BLaER1 treated with 17β-estradiol and CSF1 and Interleukin-3, amounts not matched to agents 10 nM and 100 nM (cell line): ENCODE measurements at regions not wholly inside any gene's neighbourhood (a gene's known extent, or its start where the extent isn't known, plus 50 kb on each side); places are given as distances from the start of the nearest gene placed in this dataset.

ENCODE experiments used
- H3K27ac ChIP-seq, 11 experiments: shearing (Covaris generic); formaldehyde crosslinking; 2 replicates each; pipeline ENCODE4 v1.8.1; 2022
- H3K27me3 ChIP-seq, 11 experiments: shearing (Covaris generic); formaldehyde crosslinking; 2 replicates each; pipeline ENCODE4 v1.8.1; 2022
- H3K36me3 ChIP-seq, 11 experiments: shearing (Covaris generic); formaldehyde crosslinking; 2 replicates each; pipeline ENCODE4 v1.8.1; 2022
- H3K4me1 ChIP-seq, 10 experiments: shearing (Covaris generic); formaldehyde crosslinking; 2 replicates each; pipeline ENCODE4 v1.8.1; 2022
- H3K4me2 ChIP-seq, 11 experiments: shearing (Covaris generic); formaldehyde crosslinking; 2 replicates each; pipeline ENCODE4 v1.8.1; 2022
- H3K4me3 ChIP-seq, 10 experiments: shearing (Covaris generic); formaldehyde crosslinking; 2 replicates each; pipeline ENCODE4 v1.8.1; 2022
- H3K9ac ChIP-seq, 11 experiments: shearing (Covaris generic); formaldehyde crosslinking; 2 replicates each; pipeline ENCODE4 v1.8.1; 2022
- H3K9me3 ChIP-seq, 11 experiments: shearing (Covaris generic); formaldehyde crosslinking; replicated peaks in 1 of 11; 2 replicates each; pipeline ENCODE4 v1.8.1; 2022
- H4K20me1 ChIP-seq, 11 experiments: shearing (Covaris generic); formaldehyde crosslinking; 2 replicates each; pipeline ENCODE4 v1.8.1; 2022
- Cebpa-rat ChIP-seq, 11 experiments: shearing (Covaris generic); IDR thresholded peaks; 2 replicates each; pipeline ENCODE4 v1.8.1; 2022

- Histone ChIP-seq H3K9ac (no peak overlapping the region), H3K9me3 (no peaks in the 10 kb centered on the region), H3K27ac (no peak overlapping the region), H3K27me3 (no peaks in the 10 kb centered on the region), H3K36me3 (no peaks in the 10 kb centered on the region), H3K4me1 (no peaks in the 10 kb centered on the region), H3K4me3 (no peak overlapping the region), H3K4me2 (no peak overlapping the region), H4K20me1 (no peaks in the 10 kb centered on the region)
- no peak for TF ChIP-seq Cebpa-rat (IDR thresholded peaks at IDR 0.05)
These were observed 167.8 kb upstream of the PAQR3 start for GRCh38 chr4:79107014-79107413.

GRCh38 chr4:79088946-79089691 lies 149.9 kb upstream of the PAQR3 start:
- Histone ChIP-seq H3K27me3 (no peaks in the 10 kb centered on the region), H3K27ac (no peak overlapping the region), H3K36me3 (no peaks in the 10 kb centered on the region), H3K4me3 (no peak overlapping the region), H4K20me1 (no peaks in the 10 kb centered on the region), H3K4me2 (no peak overlapping the region), H3K4me1 (no peaks in the 10 kb centered on the region), H3K9ac (no peak overlapping the region), H3K9me3 (no peaks in the 10 kb centered on the region)
- TF ChIP-seq Cebpa-rat (IDR thresholded peaks at IDR 0.05): no peak

- Histone ChIP-seq H3K36me3 (no peaks in the 10 kb centered on the region), H3K27me3 (no peaks in the 10 kb centered on the region), H3K9me3 (peaks cover 6 to 16% (median 13%) of the 10 kb centered on the region in 11 experiments), H3K4me3 (no peak overlapping the region), H3K27ac (no peak overlapping the region), H3K4me2 (no peak overlapping the region), H3K9ac (no peak overlapping the region), H3K4me1 (no peaks in the 10 kb centered on the region), H4K20me1 (no peaks in the 10 kb centered on the region)
- no peak for TF ChIP-seq Cebpa-rat (IDR thresholded peaks at IDR 0.05)
These were observed 147.8 kb upstream of the PAQR3 start for GRCh38 chr4:79087071-79087470.

- Histone ChIP-seq H3K27ac (no peak overlapping the region), H3K9ac (no peak overlapping the region), H4K20me1 (no peaks in the 10 kb centered on the region), H3K4me2 (no peak overlapping the region), H3K36me3 (no peaks in the 10 kb centered on the region), H3K4me1 (no peaks in the 10 kb centered on the region), H3K27me3 (no peaks in the 10 kb centered on the region), H3K4me3 (no peak overlapping the region), H3K9me3 (peaks cover 8 to 20% (median 16%) of the 10 kb centered on the region in 11 experiments)
- TF ChIP-seq Cebpa-rat (IDR thresholded peaks at IDR 0.05): no peak
These were observed 144.3 kb upstream of the PAQR3 start for GRCh38 chr4:79083406-79084010.

- H3K4me2 ChIP-seq: no peak overlapping the region
- no peak for TF ChIP-seq Cebpa-rat (IDR thresholded peaks at IDR 0.05)
- H3K27ac ChIP-seq: no peak overlapping the region
- H3K4me1 ChIP-seq: no peaks in the 10 kb centered on the region
- no peak overlapping the region for H3K9ac ChIP-seq
- H4K20me1 ChIP-seq: no peaks in the 10 kb centered on the region
- H3K27me3 ChIP-seq: no peaks in the 10 kb centered on the region
- H3K36me3 ChIP-seq: no peaks in the 10 kb centered on the region
- peaks cover 8 to 20% (median 16%) of the 10 kb centered on the region in 11 experiments for H3K9me3 ChIP-seq
- no peak overlapping the region for H3K4me3 ChIP-seq
These were observed 143.8 kb upstream of the PAQR3 start for GRCh38 chr4:79082997-79083396.

GRCh38 chr4:79081973-79082372 lies 142.7 kb upstream of the PAQR3 start:
- TF ChIP-seq Cebpa-rat (IDR thresholded peaks at IDR 0.05): no peak
- Histone ChIP-seq H3K4me3 (no peak overlapping the region), H3K9ac (no peak overlapping the region), H3K9me3 (peaks cover 8 to 20% (median 16%) of the 10 kb centered on the region in 11 experiments), H3K4me2 (no peak overlapping the region), H3K36me3 (no peaks in the 10 kb centered on the region), H3K4me1 (no peaks in the 10 kb centered on the region), H3K27ac (no peak overlapping the region), H3K27me3 (no peaks in the 10 kb centered on the region), H4K20me1 (no peaks in the 10 kb centered on the region)

GRCh38 chr4:79078339-79078738 lies 139.1 kb upstream of the PAQR3 start:
- H3K27me3 ChIP-seq: no peaks in the 10 kb centered on the region
- H3K27ac ChIP-seq: no peak overlapping the region
- H3K4me3 ChIP-seq: no peak overlapping the region
- H3K4me2 ChIP-seq: no peak overlapping the region
- no peaks in the 10 kb centered on the region for H3K36me3 ChIP-seq
- H3K9me3 ChIP-seq: peaks cover 14 to 29% (median 23%) of the 10 kb centered on the region in 11 experiments
- no peak overlapping the region for H3K9ac ChIP-seq
- H3K4me1 ChIP-seq: no peaks in the 10 kb centered on the region
- H4K20me1 ChIP-seq: no peaks in the 10 kb centered on the region
- no peak for TF ChIP-seq Cebpa-rat (IDR thresholded peaks at IDR 0.05)

GRCh38 chr4:79074040-79074439 lies 134.8 kb upstream of the PAQR3 start:
- no peaks in the 10 kb centered on the region for H3K4me1 ChIP-seq

GRCh38 chr4:79073471-79073870 lies 134.2 kb upstream of the PAQR3 start:
- no peak for TF ChIP-seq Cebpa-rat (IDR thresholded peaks at IDR 0.05)
- Histone ChIP-seq H3K4me1 (no peaks in the 10 kb centered on the region), H3K4me2 (no peak overlapping the region), H4K20me1 (no peaks in the 10 kb centered on the region), H3K9me3 (peaks cover 6 to 16% (median 10%) of the 10 kb centered on the region in 11 experiments; a peak in 17 of 22 replicates), H3K36me3 (no peaks in the 10 kb centered on the region), H3K9ac (no peak overlapping the region), H3K27me3 (no peaks in the 10 kb centered on the region), H3K27ac (no peak overlapping the region), H3K4me3 (no peak overlapping the region)

More at GRCh38 chr4:79074040-79074439, 134.8 kb upstream of the PAQR3 start:
- H4K20me1 ChIP-seq: no peaks in the 10 kb centered on the region
- H3K9ac ChIP-seq: no peak overlapping the region
- H3K4me3 ChIP-seq: no peak overlapping the region
- H3K4me2 ChIP-seq: no peak overlapping the region
- TF ChIP-seq Cebpa-rat (IDR thresholded peaks at IDR 0.05): no peak
- H3K27ac ChIP-seq: no peak overlapping the region
- peaks cover 6 to 16% (median 10%) of the 10 kb centered on the region in 11 experiments; a peak in 17 of 22 replicates for H3K9me3 ChIP-seq
- H3K36me3 ChIP-seq: no peaks in the 10 kb centered on the region
- no peaks in the 10 kb centered on the region for H3K27me3 ChIP-seq

- Histone ChIP-seq H3K9me3 (no peaks in the 10 kb centered on the region), H3K4me3 (no peak overlapping the region), H3K36me3 (no peaks in the 10 kb centered on the region), H3K27me3 (no peaks in the 10 kb centered on the region), H3K27ac (no peak overlapping the region), H3K4me2 (no peak overlapping the region), H3K4me1 (no peaks in the 10 kb centered on the region), H3K9ac (no peak overlapping the region), H4K20me1 (no peaks in the 10 kb centered on the region)
- no peak for TF ChIP-seq Cebpa-rat (IDR thresholded peaks at IDR 0.05)
These were observed 126.0 kb upstream of the PAQR3 start for GRCh38 chr4:79065262-79065661.
